ENCODE measurements at regions not wholly inside any gene's neighbourhood (a gene's known extent, or its start where the extent isn't known, plus 50 kb on each side); places are given as distances from the start of the nearest gene placed in this dataset.
"Not testable (repeated sequence)": the region's sequence is repeated elsewhere in the genome, so short reads cannot be mapped to it uniquely, and the experiment has no call there.

DNA sequence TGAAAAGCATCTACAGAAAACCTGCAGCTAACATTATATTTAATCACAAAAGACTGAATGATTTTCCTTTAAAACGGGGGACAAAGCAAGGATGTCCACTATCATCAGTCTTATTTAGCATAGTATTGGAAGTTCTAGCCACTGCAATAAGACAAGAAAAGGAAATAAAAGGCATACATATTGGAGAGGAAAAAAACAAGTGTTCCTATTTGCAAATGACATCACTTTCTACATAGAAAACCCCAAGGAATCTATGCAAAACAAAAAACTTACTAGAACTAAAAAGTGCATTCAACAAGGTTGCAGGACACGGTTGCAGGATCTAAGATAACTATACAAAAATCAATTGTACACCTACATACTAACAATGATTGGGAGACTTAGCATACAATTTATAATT lies 101.6 kb upstream of the MEF2A start:
- DNase-seq, result no peak

DNA sequence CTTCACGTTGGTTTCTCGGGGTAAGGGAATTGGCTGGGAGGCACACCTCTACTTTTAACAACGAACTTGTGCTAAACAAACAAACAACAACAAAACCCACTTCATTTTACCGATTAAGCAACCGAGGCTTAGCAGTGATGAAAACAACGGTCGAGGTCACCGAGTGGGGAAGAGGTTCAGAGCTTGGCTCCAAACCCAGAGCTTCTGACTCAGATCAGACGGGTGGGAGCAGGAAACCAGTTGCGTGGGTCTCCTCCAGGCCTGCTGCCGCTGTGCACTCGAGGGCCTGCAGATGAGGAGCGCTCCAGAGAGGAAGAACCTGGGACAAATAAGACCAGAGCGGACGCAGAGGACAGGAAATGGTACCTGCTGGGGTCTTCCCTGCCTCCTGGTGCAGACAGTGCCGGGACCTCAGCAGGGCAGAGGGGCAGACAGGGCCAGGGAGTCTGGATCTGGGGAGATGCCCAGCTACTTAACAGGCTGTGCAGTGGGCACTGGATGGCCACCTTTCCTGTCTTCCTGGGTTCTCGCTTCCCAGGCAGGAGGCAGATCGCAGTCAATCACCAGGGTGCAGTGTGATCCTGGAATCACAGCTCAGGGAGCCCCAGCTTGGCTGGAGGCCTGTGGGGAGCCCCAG lies 99.0 kb upstream of the MEF2A start:
- DNase-seq, result peak; percentile 91 to 94

DNA sequence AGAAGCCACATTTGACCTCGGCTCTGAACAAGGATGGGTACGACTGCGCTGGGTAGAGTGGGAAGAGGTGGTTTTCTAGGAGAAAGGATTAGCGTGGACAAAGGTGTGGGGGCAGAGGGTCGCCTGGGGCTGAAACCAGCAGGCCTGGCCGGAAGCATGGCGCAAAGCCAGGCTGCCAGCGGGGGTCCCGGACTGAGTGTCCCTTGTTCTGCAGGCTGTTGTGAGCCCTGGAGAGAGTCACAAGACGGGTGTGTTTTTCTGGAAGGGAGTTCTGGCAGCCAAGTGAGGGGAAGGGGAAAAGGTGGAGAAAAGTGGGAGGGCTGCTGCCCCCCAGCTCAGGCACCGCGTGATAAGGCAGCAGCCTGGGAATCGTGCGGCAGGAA lies 98.5 kb upstream of the MEF2A start:
- no peak for DNase-seq

DNA sequence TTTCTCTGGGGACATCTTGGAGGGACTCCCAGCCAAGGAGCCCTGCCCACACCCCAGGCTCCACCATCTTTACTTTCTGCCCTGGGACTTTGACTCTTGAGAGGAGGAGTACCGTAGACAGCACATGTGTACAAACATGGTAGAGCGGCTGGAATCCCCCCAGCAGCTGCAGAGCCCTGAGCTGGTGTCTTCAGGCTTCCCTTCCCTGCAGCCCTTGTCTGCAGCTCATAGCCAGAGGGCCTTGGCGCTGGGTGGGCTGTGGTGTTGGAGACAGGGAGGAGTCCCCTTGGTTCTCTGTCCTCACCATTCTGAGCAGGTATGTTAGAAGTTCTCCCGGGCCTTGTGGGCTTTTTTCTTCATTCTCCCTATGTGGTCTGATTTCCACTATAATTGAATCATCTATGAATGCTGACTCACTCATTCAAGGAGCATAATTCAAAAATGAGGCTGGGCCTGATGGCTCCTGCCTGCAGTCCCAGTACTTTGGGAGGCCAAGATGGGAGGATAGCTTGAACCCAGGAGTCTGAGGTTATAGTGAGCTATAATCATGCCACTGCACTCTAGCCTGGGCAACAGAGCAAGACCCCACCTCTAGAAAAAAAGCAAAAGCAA lies 97.8 kb upstream of the MEF2A start:
- no peak for DNase-seq

DNA sequence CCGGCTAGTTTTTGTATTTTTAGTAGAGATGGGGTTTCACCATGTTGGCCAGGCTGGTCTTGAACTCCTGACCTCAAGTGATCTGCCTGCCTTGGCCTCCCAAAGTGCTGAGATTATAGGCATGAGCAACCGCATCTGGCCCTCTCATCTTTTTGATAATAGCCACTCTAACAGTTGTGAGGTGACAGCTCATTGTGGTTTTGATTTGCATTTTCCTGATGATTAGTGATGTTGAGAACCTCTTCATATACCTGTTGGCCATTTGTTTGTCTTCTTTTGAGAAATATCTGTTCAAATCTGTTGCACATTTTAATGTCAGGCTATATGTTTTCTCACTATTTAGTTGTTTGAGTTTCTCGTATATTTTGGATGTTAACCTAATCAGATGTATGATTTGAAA lies 95.6 kb upstream of the MEF2A start:
- not testable (repeated sequence) for DNase-seq

DNA sequence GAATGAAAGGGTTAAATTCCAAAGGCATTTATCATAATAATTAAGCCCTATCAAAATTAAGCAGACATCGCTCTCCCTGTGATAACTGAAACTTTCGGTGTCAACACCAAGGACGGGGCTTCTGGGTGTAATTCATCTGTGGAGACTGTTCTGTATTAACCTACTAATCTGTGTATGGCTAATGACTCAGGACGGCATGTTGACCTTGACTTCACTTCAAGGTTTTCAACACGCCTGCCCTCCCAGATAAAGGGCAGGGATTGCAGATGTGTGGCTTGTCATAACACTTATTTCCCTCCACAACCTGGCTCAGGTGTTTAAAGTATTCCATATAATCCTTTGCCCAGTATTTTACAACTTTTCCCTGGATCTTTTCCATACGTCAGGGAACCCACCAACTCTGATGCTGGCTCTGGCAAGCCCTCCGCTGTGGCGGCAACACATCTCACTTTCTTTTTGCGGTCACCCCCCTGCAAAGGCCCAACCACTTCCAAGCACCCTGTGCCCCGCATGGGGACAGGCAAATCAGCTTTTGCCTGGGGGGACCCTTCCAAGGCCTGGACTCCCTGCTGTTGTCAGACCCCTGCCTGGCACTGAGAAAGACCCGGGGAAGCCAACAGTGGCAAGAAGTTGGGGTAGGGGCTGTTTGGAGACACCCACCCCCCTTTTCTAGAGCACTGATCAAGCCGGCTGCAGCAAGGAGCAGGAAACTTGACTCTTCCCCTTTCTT lies 93.2 kb upstream of the MEF2A start:
- no peak for DNase-seq

DNA sequence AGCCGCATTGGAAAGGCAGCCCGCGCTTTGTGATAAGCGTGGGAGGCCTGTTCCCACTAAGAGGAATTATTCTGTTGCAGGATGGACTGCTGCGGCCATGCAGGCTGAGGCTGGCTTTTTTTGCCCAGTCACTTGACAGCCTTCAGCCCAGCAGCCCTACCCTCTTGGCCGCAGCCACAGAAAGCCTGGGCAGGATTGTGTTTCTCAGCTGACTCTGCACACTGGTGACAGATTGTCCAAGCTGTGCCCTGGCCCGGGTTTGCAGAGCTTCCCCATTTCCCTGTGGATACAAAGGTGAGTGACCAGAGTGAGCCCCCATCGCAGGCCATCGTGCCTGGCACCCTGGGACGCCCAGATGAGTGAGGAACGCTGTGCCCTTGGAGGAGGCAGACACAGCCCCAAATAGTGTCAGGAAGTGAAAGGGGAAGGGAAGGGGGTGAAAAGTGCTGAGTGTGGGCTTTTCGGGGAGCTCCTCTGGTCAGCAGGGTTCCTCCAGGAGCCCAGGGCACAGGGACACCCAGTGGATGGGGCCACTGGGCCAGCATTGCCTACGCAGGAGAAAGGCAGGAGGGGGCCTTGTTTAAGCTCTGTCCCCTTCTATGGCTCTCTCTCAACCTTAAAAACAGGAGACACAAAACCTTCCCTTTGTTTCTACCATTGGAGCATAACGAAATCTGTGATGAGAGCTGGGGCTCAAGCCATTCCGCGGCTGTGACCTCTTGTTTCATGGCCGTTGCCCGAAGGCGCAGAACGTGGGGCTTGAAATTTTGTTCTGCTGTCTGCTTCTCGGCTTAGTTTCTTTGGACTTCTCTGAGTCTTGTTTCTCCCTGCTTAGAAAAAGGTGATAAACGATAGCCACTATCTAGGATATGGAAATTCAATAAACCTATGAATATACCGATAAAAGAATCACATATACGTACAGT lies 91.5 kb upstream of the MEF2A start:
- DNase-seq, result peak; percentile 66 to 85

DNA sequence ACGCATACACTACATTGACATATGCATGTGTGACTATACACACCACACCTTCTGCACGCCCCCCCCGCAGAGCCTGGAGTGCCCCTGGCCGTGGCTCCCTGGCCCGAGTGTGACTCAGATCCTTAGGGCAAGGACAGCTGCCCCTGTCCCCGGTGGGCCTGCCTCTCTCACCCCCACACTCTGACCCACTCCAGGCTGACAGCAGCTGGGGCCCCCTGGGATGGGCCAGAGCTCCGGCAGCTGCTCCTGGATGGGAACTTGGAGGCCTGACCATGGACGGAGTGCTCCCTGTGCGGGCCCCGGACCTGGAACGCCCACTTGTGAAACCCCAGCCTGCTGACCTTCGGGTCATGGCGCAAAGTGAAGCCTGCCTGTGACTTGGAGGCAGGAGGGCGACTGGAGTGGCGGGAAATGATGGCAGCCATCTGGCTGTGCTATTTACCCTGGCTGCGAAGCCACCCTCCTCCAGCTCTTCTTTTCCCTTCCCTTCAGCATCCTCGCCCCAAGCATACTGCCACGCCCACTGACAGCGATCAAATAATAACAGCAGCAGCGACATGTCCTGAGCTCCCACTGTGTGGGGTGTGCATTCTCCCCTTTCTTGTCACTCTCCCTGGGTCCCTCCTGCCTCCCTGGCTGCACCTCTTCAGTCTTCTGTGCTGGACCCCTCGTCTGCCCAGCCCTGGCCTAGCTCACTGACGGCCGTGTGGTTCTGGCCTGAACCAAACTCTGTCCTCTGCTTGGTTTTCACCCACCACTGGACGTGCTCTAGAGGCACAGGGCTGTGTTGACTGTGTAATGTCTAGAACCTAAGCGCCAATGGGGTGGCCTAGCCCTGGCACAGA lies 90.7 kb upstream of the MEF2A start:
- DNase-seq, result no peak

DNA sequence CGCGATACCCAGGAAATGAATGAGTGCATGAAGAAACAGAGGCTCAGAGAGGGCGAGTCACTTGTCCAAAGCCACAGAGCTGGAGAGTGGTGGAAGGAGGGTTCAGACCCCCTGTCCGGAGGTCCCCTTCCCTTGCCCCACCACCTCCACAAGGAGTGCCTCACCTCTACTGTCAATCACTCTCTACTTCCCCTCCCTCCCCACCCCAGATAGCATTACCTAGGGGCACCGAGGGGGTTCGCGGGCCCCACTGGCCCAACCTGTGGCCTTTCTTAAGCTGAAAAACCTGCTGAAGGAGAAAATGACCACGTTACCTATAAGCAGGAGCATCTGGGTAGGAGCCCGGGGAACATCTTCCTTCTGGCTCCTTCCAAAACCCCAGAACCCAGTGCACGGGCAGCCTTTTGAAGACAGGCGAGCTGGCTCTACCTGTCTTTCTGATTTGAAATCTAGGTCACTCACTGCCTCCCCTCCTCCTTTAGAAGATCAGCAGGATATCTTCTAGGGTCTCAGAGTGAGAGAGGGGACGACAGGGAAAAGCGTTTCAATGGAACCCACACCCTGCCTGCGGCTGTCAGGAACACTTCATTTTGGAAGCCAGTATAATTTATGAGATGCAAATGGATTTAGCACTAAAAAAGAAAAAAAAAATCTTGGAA lies 89.9 kb upstream of the MEF2A start:
- DNase-seq, result no peak

DNA sequence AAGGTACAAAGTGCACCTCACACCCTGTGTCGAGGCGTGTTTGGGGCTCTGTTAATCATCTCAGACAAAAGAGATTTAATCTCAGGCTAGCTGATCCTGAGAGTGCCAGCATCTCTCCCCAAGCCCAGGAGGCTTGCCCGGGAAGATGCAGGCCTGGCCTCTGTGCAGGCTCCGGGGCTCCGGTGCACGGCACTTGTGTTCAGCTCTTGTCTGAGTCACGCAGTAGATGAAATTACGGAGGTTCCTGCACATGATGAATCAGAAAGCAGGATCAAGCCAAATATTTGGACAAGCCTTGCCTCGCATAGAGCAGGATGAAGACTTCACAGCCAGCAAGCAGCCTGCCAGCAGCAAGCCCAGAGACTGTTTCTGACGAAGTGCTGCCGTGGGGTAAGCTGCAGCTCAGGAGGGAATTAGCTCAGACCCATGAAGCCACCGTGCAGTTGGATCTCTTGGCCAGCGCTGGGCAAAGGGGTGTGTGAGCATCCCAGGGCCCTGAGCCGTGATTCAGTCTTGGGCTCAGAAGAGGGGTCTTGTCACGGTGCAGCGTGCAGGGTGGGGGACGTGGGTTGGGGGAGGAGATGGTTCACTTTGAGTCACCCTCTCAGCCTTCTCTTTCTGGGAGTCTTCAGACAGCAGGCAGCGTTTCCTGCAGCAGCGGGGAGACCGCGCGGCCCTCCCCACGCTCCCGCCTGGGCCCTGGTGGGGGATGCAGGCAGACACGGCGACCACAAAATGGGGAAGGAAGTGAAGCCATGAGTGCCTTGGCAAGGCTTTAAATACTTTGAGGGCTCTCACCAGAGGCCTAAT lies 89.2 kb upstream of the MEF2A start:
- DNase-seq, result peak; percentile 79 to 91

DNA sequence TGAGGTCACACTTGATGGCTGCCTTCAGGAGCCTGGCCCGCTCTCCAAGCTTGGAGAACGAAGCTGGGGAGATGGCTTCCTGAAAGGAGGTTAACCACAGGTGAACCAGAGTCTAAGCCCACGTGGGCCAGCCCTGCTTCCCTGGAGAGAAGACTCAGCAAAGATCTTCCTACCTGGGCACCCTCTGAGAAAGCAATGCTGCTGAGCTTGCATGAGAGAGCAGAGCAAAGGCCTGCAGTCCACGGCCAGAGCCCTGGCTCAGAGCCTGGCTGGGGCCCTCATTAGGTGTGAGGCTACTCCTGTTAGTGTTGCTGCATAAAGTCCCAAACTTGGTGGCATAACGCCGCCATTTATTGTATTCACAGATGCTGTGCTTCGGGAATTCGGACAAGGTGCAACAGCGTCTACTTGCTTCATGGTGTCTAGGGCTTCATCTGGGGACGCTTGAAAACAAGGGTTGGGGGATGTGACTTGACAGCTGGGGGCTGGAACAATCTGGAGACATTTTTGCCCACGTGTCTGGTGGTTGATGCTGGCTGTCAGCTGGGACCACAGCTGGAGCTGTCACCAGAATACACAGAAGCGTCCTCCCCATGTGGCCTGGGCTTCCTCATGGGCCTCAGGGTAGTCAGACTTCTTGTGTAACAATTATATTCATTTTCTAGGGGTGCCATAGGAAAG lies 87.9 kb upstream of the MEF2A start:
- peak; percentile 61 to 79 for DNase-seq

DNA sequence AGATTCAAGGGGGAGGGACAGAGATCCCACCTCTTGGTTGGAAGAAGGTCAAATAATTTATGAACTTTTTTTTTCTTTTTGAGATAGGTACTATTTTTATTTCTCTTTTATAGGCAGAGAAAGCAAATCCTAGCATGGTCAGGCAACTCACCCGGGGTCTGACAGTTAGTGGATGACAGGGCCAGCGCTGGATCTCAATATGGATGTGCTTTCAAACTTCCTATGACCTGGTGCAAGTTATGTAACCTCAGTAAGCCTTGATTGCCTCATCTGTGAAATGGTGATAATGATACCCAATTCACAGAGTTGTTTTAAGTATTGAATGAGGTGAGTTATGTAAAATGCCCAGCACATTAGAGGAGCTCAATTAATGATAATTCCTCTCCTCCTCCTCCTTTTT lies 86.8 kb upstream of the MEF2A start:
- DNase-seq, result peak; percentile 56 to 65

DNA sequence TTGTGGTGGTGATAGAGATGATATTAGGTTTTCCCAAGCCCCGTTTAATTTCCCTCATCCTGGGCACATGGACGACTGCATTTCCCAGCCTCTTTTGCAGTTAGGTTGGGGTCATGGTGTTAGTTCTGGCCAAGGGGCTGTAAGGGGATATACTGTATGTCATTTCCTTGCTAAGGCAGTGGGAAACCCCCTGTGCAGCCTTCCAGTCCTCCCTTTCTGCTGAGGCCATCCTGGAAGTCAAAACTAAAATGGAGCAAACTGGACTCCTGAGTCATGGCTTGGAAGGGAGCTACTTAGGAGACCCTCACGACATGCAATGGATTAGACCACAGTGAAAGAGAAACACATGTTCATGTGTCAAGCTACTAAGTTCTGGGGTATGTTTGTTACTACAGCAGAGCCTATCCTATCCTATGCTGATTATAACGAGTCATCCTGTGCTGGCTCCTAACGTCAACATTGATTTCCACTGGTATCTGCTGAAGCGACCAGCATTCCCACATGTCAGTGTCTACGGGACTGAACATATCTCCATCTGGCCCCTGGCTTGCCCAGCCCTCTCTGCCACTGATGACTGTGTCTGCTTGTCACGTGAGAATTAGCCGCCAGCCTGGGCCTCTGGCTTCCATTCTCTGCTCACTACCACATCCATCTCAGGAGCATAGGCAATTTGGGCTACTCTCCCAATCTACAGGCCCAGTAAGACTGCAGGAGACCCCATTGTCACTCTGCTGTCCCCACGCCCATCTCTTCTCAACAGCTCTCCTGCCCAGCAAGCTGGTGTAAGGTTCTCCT lies 85.6 kb upstream of the MEF2A start:
- DNase-seq, result no peak

DNA sequence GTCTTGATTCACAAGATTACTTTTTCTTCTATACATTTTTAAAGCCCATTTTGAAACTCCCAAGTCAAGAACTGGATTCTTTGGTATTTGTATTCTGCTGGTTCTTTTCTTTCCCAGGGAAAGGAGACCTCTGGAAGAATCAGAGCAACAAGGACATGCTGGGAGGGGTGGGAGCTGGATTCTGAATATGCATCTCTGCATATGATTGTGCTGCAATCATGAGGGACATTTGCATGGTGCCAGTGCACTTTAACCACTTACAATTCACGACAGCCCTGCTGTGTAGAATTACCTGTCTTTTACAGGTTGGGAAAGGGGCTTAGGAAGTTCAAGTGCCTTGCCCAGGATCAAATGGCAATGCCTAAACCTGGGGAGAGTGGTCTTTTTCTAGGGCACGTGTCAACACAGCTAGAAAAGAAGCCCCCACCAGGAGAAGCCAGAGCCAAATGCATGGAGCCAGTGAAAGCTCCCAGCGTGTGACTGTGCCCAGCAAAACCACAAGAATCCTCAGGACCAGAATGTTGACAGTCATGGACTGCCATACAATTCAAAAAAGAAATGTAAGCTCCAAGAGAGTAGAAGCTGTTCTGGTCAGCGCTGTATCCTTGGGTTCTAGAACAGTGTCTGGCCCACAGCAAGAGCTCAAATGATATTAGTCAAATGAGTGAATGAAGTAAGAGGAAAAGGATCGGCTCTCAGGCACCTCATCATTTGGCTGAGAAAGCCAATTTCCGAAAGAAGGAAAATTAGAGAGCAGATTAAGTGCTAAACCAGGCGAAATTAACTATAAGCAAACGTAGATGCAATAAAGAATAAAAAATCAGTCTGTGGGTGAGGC lies 84.5 kb upstream of the MEF2A start:
- no peak for DNase-seq

DNA sequence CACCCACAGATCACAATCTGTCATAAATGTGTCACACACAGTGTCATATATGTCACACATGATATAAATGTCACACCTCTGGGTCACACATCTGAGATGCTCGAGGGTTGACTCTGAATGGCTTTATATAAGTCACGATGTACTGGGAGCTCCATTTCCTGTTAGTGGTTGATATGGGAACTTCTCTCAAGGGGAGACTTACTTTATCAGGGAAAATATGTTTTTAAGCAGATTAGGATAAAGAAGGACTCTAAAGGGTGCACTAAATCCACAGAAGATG lies 83.9 kb upstream of the MEF2A start:
- peak in 1 of 2 donors; percentile 42 for DNase-seq

DNA sequence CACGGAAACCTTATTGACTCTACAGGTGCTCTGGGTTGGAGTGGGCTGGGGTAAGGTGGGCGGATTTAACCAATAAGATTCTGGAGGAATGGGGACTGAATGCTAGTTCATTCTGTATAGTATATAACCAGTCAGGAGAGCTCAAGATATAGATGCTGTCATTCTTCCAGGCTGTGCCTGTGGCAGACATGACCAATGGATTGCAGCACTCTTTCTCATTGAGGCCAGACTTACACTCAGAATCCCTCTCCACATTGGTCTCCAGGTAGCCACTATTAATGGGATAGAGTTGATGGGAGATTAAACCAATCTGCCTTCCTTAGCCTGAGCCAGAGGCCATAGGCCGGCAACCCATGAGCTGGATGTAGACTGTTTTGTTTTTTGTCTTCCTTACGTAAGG lies 82.8 kb upstream of the MEF2A start:
- DNase-seq, result no peak

DNA sequence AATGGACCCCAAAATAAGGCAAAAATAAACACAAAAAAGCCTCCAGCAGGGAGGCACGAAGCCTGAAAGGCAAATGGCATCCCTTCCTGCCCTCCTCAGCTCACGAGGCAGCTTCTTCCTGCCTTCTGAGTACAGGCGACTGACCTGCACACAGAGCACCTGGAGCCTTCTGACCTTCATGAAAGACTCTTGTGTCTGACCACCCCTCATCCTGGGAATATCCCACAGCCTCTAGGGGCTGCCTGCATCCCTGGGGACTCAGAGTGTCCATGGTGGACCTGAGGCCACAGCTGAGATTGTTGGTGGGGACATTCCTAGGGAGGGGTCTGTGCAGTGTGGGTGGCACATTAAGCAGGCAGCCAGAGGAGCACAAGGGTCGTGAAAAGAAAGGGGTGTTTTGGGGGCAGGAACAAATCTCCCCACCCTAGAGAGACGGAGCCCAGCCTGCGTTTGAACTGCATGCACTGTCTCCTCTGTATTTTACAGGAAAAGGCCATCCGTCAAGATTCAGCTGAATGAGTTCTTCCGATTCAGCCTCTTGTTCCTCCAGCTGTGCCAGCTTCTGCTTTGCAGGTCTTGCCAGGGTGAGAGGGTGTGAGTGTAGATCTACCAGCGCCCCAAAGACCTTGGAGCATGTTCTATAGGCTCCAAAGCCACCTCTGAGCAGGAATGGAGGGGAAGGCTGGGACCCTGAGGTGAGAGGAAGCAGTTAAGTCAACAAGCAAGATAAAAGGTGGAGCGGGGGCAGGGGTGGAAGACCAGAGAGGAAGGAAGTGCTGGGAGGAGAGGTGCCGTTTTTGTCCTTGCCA lies 80.4 kb upstream of the MEF2A start:
- peak; percentile 32 to 51 for DNase-seq

DNA sequence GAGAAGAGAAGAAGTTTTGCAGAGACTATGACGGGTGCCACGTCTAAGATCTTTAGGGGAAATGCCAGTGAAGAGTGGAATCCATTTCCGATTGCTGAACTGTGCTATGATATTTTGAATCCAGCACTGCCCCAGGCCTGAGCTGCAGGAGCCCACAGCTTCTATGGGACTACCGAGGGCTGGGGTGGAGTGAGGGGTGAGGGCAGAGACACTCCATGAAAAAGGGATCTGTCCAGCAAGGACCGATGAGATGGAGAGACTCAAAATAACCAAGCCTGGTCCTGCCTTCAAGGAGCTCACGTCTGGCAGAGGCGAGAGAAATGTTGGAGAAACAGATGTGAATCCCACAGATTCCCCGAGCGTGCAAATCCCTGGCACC lies 79.8 kb upstream of the MEF2A start:
- DNase-seq, result no peak
